Epidermal melanocyte (primary cell): ENCODE measurements at regions not wholly inside any gene's neighbourhood (a gene's known extent, or its start where the extent isn't known, plus 50 kb on each side); places are given as distances from the start of the nearest gene placed in this dataset.
"Not testable (repeated sequence)": the region's sequence is repeated elsewhere in the genome, so short reads cannot be mapped to it uniquely, and the experiment has no call there.

ENCODE experiments used
- DNase-seq: peaks from one replicate; pipeline ENCODE4 v3.0.0; 2011; ENCODE audit warnings: low spot score; ENCODE audit not compliant: insufficient read length

GRCh38 chr10:4638099-4638498, 187.9 kb upstream of the AKR1E2 start:
- no peak for DNase-seq

DNA sequence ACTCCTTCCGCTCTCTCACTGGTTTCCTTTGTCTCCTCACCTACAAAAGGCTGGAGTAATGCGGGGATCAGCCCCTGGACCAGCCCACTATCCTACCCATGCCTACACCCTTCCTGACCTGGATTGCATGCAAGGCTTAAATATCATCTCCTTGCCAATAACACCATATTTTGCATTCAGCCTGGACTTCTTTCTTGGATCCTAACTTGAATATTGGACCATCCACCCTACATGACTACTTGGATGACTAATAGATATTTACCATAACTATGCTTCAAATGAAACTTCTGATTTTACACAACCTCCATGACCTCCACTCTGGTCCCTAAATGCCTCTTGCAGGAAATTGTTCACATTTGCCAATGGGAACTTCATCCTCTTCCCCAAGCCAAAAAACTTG, 188.3 kb upstream of the AKR1E2 start:
- DNase-seq, result no peak

GRCh38 chr10:4635883-4636282, 190.1 kb upstream of the AKR1E2 start:
- no peak for DNase-seq

DNA sequence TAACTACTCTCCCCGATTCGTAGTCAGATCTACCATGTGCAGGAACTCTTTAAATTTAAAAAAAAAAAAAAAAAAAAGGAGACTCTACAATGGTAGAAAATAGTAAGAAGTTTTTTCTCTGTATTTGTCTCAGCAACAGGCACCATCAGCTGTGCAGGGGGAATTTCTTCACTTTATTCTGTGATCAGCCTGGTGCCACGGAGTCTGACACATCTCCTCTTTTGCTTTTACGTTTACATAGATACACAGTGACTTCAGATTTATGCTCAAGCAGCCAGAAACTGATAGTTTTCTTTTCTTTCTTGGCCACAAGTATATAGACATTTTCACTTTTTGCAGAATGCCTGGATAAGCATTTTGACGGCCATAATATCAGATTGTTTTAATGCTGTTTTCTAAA, 190.6 kb upstream of the AKR1E2 start:
- DNase-seq, result no peak

DNA sequence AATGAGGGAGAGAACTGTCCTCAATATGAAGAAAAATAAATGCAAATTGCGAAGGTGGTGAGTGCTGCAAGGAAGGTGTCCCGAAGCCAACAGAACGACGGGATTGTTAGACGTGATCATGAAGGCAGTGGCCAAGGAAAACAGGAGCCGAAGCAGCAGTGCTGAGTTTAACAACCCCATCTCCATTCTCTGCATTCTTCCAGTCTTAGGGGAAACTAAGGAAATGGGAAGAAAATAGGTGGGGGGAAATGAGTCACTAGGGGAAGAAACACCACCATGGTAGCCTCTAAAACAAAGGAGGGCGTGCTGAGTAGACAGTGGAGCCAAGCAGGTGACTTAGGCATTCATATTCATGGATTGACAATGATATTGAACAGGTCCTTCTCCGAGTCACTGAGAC, 192.2 kb upstream of the AKR1E2 start:
- no peak for DNase-seq

GRCh38 chr10:4633186-4633585, 192.8 kb upstream of the AKR1E2 start:
- no peak for DNase-seq

DNA sequence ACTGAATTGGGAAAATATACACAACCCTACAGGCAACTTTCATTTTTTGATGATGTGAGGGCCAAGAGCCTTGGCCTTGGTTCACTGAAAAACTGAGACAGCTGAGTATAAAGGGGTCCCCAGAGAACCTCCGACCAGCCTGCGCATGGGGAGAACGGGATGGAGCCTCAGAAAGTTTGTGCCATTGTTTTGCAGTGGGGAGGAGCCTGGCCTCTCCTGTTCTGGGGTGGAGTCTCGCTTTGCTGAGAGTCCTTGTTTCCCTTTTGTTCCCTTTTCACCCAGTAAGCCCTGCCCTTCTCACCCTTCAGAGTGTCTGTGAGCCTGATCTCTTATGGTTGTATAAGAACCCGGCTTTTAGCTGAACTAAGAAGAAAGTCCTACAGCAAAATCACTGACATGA, 193.2 kb upstream of the AKR1E2 start:
- DNase-seq, result no peak

DNA sequence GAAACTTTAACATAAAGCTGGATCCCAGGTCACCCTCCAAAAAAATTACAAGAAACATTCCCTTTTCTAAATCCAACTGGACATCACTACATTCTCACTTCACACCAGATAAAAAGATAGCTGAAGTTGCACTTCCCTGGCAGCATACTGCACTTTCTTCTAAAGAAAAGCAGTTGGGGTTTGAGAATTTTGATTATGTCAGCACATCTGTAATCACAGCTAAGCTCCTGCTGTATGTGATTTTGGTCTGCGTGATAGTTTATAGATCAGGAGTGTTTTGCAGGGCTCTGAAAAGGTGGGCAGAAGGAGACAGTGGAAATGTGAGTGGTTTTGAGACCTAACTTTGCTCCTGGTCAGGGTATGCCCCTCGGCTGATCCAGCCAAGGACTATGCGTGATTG, 199.1 kb upstream of the AKR1E2 start:
- no peak for DNase-seq

- DNase-seq, result no peak
Measured at GRCh38 chr10:4623757-4624420, 202.1 kb upstream of the AKR1E2 start.

DNA sequence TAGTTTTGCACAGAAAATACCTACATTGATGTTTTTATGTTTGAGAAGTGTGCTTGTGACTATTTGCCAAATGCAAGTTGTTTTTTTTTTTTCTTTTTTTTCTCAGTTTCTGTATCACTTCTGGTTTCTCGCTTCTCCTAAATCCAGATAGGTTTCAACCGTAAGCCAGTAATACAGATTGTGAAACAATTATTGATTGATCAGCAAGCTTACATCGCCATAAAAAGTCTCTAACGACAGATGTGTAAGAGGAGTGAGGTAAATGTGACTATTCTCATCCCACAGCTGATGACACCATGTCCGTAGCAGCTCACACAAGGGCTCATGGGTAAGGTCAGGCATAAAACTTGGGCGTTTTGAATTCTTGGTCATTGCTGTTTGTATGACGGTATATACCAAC, 202.8 kb upstream of the AKR1E2 start:
- no peak for DNase-seq

DNA sequence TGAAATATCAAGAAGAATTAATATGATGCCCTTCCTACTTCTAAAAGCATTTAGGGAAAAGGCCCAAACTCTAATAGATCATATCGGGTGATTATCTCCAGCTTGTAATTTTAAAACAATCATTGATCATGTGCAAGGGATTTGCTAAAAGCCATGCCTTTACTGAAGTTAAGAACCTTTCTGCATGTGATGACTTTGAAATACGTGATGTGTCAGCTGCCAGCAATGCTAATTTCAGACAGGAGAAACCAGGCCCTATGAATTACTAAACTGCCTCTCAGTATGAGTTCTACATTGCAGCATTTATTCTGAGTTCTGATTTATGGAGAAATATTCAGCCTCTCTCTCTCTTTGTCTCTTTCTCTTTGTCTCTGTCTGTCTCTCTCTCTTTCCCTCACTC, 203.6 kb upstream of the AKR1E2 start:
- DNase-seq, result no peak

DNA sequence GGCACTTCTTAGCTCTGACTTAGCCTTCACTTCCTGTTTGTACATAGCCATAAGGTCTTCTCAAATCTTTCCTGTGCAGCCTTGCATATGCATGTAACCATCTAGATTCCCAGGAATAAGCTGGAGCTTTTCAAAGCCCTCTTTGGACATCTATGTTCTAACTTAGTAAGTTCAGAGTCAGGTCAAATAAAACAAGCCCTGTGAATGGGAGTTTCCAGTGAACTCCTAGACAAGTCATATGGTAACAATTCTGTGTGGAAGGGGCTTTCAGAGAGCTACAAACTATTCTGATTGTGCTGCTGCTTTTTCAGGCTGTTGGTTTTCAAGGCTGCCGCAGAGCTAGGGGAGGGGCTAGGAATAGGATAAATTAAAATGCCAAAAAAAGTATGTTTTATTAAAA, 208.4 kb upstream of the AKR1E2 start:
- DNase-seq, result no peak

DNA sequence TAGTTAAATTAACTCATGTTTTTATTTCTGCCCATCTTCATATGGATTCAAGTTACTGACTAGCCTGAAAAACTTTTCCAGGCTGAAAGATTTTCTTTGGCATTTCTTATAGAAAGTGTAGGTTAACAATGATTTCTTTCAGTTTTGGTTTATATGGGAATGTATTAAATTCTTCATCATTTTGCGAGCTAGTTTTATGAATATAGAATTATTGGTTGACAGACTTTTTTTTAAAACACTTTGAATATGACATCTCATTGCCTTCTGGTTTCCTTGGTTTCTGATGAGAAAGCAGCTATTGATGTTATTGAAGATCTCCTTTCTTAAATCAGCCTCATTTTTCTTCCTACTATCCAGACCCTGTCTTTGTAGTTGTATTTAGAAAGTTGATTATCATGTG, 211.0 kb upstream of the AKR1E2 start:
- no peak for DNase-seq

- no peak for DNase-seq
Measured at GRCh38 chr10:4609251-4609650, 216.8 kb upstream of the AKR1E2 start.

- DNase-seq, result no peak
Measured at GRCh38 chr10:4607681-4608080, 218.3 kb upstream of the AKR1E2 start.

DNA sequence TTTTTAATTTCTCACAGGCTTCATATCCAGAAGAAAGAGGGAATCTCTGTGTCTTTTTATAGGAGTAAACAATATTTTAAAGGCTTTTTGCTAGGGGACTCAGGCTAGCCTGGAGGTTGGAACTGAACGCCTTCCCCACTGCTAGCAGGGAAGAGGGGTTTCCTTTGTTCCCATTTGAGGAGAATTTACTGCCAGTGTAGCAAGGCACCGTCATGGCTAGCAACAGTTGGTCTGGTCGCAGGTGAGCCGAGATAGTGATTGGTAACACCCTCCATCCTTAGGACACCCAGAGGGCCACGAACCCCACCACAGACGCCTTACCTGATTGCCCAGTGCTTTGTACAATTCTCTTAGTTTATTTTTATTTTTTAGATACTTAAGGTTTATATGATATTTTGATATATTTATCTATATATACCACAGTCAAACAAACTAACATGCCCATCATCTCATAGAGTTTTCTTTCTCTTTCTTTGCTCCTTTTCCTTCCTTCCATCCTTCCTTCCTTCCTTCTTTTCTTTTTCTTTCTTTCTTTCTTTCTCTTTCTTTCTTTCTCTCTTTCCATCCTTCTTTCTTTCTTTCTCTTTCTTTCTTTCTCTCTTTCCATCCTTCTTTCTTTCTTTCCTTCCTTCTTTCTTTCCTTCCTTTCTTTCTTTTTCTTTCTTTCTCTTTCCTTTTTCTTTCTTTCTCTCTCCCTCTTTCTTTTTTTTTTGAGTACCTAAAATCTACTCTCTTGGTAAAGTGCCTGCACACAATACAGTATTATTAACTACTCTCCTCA, 219.0 kb upstream of the AKR1E2 start:
- DNase-seq, result no peak

DNA sequence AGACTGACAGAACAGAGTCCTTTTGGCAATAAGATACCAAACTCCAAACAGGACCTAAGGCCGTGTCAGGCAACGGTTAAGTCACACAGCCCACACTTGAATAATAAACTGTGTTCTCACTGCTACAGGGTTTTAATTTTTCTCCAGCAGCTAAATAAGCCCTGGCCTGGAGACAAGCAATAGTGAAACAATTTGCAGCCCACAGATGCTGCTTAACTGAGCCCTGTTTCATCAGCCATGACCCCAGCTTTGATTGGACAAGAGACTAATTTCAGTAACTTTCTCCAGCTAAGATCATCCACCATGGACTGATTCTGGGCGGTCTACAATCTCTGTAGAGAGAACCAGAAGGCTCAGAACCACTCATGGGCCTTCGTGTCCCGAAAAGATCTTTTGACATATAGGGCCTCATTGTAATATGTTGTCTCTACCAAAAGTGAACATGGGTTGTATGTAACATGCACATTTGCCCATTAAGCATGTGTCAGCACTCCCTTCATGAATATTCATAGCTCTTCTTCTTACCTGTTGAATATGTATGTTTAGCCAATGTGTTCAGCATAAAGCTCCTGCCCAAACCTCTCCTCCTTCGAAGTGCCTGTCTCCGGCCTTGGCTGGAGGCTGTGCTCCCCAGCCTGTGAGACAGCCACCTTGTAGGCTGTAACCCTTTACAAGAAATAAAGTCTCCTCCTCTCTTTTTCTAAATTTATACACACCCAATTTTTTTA, 223.1 kb upstream of the AKR1E2 start:
- DNase-seq, result no peak

GRCh38 chr10:4599471-4599870, 226.5 kb upstream of the AKR1E2 start:
- DNase-seq, result no peak

DNA sequence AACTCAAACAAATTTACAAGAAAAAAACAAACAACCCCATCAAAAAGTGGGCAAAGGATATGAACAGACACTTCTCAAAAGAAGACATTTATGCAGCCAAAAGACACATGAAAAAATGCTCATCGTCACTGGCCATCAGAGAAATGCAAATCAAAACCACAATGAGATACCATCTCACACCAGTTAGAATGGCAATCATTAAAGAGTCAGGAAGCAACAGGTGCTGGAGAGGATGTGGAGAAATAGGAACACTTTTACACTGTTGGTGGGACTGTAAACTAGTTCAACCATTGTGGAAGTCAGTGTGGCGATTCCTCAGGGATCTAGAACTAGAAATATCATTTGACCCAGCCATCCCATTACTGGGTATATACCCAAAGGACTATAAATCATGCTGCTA, 228.1 kb upstream of the AKR1E2 start:
- DNase-seq, result not testable (repeated sequence)

GRCh38 chr10:4596951-4597350, 229.1 kb upstream of the AKR1E2 start:
- no peak for DNase-seq

DNA sequence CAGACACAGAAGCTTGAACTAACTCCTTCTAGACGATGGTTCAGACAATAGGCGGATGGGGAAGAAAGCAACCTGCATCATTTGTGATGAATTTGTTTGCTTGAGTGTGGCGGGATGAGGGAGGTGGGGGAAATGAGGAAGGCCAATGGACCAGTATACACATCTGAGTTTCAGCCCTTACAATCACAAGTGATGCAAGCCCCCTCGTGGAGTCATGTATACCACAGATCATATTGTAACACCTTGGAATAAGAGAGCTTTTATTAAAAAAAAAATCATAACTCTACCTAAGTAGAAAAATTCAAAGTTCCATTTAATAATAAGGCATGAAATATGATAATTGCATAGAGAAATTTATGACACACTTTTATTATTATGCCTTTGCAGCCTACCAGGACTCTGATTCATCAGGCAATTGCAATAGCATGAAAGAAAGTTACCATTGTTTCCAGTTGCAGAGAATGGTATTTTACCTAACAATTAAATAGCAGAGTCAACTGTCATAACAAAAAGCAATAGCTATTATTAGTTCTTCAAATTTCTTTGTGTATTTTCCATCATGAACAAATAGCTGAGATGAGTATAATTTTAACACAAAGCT, 230.2 kb upstream of the AKR1E2 start:
- DNase-seq, result no peak

- no peak for DNase-seq
Measured at GRCh38 chr10:4590807-4591206, 235.2 kb upstream of the AKR1E2 start.
